ENCODE measurements at regions not wholly inside any gene's neighbourhood (a gene's known extent, or its start where the extent isn't known, plus 50 kb on each side); places are given as distances from the start of the nearest gene placed in this dataset.

DNA sequence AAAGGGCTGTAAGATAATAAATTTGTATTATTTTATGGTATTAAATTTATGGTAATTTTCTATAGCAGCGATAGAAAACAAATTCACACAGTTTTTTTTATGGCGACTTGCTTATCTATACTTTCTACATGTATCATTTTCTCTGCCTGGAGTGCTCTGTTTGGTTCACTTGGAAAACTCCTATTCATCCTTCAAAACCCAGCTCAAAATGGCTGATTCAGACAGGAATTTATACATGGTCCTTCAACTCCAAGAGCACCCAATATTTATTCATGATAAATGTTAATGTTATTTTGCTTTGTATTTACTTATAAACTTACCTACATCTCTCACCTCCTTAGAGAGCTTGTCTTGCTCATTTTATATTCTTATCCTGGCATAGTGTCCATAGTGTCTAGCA, 55.6 kb upstream of the SSX2IP start:
- no peaks in the 10 kb centered on the region for H3K27me3 ChIP-seq (replicated peaks; ENCODE audit: control insufficient read depth, insufficient read depth, low read length)
- no peak overlapping the region for H3K4me3 Mint-ChIP-seq (ENCODE audit: unreplicated experiment)
- CTCF ChIA-PET, result no interaction called here
- H3K36me3 ChIP-seq (ENCODE audit: control insufficient read depth, insufficient read depth, low read length), result no peaks in the 10 kb centered on the region
- no peaks in the 10 kb centered on the region for H3K4me1 ChIP-seq
- H3K4me3 ChIP-seq (ENCODE audit: low read depth, low read length), result no peak overlapping the region
- TF ChIP-seq, protein P1, sequence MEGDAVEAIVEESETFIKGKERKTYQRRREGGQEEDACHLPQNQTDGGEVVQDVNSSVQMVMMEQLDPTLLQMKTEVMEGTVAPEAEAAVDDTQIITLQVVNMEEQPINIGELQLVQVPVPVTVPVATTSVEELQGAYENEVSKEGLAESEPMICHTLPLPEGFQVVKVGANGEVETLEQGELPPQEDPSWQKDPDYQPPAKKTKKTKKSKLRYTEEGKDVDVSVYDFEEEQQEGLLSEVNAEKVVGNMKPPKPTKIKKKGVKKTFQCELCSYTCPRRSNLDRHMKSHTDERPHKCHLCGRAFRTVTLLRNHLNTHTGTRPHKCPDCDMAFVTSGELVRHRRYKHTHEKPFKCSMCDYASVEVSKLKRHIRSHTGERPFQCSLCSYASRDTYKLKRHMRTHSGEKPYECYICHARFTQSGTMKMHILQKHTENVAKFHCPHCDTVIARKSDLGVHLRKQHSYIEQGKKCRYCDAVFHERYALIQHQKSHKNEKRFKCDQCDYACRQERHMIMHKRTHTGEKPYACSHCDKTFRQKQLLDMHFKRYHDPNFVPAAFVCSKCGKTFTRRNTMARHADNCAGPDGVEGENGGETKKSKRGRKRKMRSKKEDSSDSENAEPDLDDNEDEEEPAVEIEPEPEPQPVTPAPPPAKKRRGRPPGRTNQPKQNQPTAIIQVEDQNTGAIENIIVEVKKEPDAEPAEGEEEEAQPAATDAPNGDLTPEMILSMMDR (IDR thresholded peaks at IDR 0.05; ENCODE audit: insufficient read depth in 1 of 2, low read depth in 1 of 2, low read length in 1 of 2, severe bottlenecking in 1 of 2, unreplicated experiment in 1 of 2), result no peak
- H3K27ac Mint-ChIP-seq (ENCODE audit: unreplicated experiment), result no peak overlapping the region
- H3K36me3 Mint-ChIP-seq (ENCODE audit: insufficient read depth, unreplicated experiment), result no peaks in the 10 kb centered on the region
- no peaks in the 10 kb centered on the region for H3K9me3 ChIP-seq
- no peaks in the 10 kb centered on the region for H3K4me1 Mint-ChIP-seq (ENCODE audit: low read depth, unreplicated experiment)
- H3K27me3 Mint-ChIP-seq (ENCODE audit: insufficient read depth, unreplicated experiment), result peaks cover 3% of the 10 kb centered on the region
- H3K9me3 Mint-ChIP-seq (ENCODE audit: unreplicated experiment), result no peaks in the 10 kb centered on the region
- POLR2A ChIA-PET, result no interaction called here
- no TSS peak for BruUV-seq (replicated peaks)
- intact Hi-C loops (cut with micrococcal nuclease; ENCODE audit: unreplicated experiment), result no loop called here
- DNase-seq, result no peak

DNA sequence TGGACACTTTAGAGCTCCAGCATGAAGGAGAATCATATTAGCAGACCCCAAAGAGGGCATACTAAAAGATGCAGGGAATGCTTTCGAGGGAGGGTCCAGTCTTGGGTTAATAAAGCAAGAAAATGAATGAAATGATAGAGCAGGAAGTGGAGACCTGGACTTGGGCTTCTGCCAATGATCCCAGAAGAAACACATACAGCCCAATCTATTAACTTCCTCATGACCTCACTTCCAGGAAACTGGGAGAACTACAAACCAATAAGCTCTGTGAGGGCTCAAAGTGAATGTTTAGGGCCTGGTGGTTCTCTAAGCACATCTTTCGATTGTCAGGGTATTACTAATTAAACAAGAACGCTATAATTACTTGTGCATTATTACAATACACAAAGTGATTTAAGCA, 53.6 kb upstream of the SSX2IP start:
- Mint-ChIP-seq H3K4me1 (ENCODE audit: low read depth, unreplicated experiment) (no peaks in the 10 kb centered on the region), H3K36me3 (ENCODE audit: insufficient read depth, unreplicated experiment) (no peaks in the 10 kb centered on the region), H3K27me3 (ENCODE audit: insufficient read depth, unreplicated experiment) (peaks cover 3% of the 10 kb centered on the region), H3K4me3 (ENCODE audit: unreplicated experiment) (no peak overlapping the region), H3K9me3 (ENCODE audit: unreplicated experiment) (no peaks in the 10 kb centered on the region), H3K27ac (ENCODE audit: unreplicated experiment) (no peak overlapping the region)
- no TSS peak for BruUV-seq (replicated peaks)
- Histone ChIP-seq H3K27me3 (replicated peaks; ENCODE audit: control insufficient read depth, insufficient read depth, low read length) (no peaks in the 10 kb centered on the region), H3K36me3 (ENCODE audit: control insufficient read depth, insufficient read depth, low read length) (no peaks in the 10 kb centered on the region), H3K9me3 (no peaks in the 10 kb centered on the region), H3K4me1 (no peaks in the 10 kb centered on the region), H3K4me3 (ENCODE audit: low read depth, low read length) (no peak overlapping the region)
- CTCF ChIA-PET, result no interaction called here
- POLR2A ChIA-PET, result no interaction called here
- TF ChIP-seq, protein P1 (IDR thresholded peaks at IDR 0.05; ENCODE audit: insufficient read depth in 1 of 2, low read depth in 1 of 2, low read length in 1 of 2, severe bottlenecking in 1 of 2, unreplicated experiment in 1 of 2), result no peak
- intact Hi-C loops (cut with micrococcal nuclease; ENCODE audit: unreplicated experiment), result no loop called here
- no peak for DNase-seq

DNA sequence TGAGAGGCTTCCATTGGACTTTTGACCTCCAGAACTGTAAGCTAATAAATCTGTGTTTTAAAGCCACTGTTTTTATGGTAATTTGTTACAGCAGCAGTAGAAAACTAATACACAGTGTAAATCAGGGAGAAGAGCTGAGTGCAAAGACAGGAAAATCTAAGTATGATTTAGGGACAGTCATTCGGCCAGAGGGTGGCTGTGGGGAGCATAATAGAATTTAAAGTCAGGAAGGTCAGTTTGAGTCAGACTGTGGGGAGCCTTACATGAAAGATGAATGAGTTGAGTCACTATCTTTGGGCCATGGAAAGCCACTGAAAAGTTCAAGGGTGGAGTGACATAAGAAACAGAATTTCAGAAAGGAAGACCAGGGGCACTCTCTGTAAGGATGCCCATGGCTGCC, 52.4 kb upstream of the SSX2IP start:
- no peak overlapping the region for H3K4me3 Mint-ChIP-seq (ENCODE audit: unreplicated experiment)
- no TSS peak for BruUV-seq (replicated peaks)
- DNase-seq, result no peak
- H3K27me3 Mint-ChIP-seq (ENCODE audit: insufficient read depth, unreplicated experiment), result peaks cover 3% of the 10 kb centered on the region
- ChIA-PET POLR2A (no interaction called here), CTCF (no interaction called here)
- no peak overlapping the region for H3K4me3 ChIP-seq (ENCODE audit: low read depth, low read length)
- TF ChIP-seq, protein P1 (IDR thresholded peaks at IDR 0.05; ENCODE audit: insufficient read depth in 1 of 2, low read depth in 1 of 2, low read length in 1 of 2, severe bottlenecking in 1 of 2, unreplicated experiment in 1 of 2), result no peak
- intact Hi-C loops (cut with micrococcal nuclease; ENCODE audit: unreplicated experiment), result no loop called here
- no peak overlapping the region for H3K27ac Mint-ChIP-seq (ENCODE audit: unreplicated experiment)
- no peaks in the 10 kb centered on the region for H3K36me3 ChIP-seq (ENCODE audit: control insufficient read depth, insufficient read depth, low read length)
- no peaks in the 10 kb centered on the region for H3K27me3 ChIP-seq (replicated peaks; ENCODE audit: control insufficient read depth, insufficient read depth, low read length)
- H3K4me1 Mint-ChIP-seq (ENCODE audit: low read depth, unreplicated experiment), result no peaks in the 10 kb centered on the region
- no peaks in the 10 kb centered on the region for H3K36me3 Mint-ChIP-seq (ENCODE audit: insufficient read depth, unreplicated experiment)
- no peaks in the 10 kb centered on the region for H3K9me3 Mint-ChIP-seq (ENCODE audit: unreplicated experiment)
- no peaks in the 10 kb centered on the region for H3K9me3 ChIP-seq
- H3K4me1 ChIP-seq, result no peaks in the 10 kb centered on the region

Data from Caco-2 (cell line).